ENCODE measurements at regions not wholly inside any gene's neighbourhood (a gene's known extent, or its start where the extent isn't known, plus 50 kb on each side); places are given as distances from the start of the nearest gene placed in this dataset.

DNA sequence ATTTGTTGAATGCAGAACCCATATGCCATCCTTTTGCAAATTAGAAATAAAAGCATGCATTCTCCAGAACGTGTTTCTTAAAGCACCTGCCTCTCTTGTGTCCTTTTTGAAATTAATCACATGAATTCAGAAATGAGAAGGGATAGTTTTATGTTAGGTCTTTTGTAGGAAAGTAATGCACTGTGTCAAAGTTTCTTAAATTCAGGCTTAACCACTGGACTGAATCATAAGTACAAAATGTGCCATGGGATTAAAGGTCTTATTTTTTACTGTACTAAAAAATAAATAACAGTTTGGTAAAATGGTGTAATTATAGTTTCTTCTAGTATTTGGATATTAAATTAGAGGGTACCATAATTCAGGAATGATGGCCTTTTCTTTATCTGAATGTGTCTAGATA, 290.1 kb upstream of the USP25 start:
- intact Hi-C loops (cut with micrococcal nuclease) = no loop called here
- no peak for DNase-seq
- H3K36me3 ChIP-seq = no peaks in the 10 kb centered on the region
- TF ChIP-seq, protein P1, sequence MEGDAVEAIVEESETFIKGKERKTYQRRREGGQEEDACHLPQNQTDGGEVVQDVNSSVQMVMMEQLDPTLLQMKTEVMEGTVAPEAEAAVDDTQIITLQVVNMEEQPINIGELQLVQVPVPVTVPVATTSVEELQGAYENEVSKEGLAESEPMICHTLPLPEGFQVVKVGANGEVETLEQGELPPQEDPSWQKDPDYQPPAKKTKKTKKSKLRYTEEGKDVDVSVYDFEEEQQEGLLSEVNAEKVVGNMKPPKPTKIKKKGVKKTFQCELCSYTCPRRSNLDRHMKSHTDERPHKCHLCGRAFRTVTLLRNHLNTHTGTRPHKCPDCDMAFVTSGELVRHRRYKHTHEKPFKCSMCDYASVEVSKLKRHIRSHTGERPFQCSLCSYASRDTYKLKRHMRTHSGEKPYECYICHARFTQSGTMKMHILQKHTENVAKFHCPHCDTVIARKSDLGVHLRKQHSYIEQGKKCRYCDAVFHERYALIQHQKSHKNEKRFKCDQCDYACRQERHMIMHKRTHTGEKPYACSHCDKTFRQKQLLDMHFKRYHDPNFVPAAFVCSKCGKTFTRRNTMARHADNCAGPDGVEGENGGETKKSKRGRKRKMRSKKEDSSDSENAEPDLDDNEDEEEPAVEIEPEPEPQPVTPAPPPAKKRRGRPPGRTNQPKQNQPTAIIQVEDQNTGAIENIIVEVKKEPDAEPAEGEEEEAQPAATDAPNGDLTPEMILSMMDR (IDR thresholded peaks at IDR 0.05; ENCODE audit: borderline replicate concordance) = no peak
- H3K27ac ChIP-seq (replicated peaks) = no peak overlapping the region
- peaks cover 8% of the 10 kb centered on the region for H3K4me1 ChIP-seq
- H3K9me3 ChIP-seq (replicated peaks) = no peaks in the 10 kb centered on the region
- no peak overlapping the region for H3K4me3 ChIP-seq
- H3K27me3 ChIP-seq (ENCODE audit: low read depth) = no peaks in the 10 kb centered on the region

DNA sequence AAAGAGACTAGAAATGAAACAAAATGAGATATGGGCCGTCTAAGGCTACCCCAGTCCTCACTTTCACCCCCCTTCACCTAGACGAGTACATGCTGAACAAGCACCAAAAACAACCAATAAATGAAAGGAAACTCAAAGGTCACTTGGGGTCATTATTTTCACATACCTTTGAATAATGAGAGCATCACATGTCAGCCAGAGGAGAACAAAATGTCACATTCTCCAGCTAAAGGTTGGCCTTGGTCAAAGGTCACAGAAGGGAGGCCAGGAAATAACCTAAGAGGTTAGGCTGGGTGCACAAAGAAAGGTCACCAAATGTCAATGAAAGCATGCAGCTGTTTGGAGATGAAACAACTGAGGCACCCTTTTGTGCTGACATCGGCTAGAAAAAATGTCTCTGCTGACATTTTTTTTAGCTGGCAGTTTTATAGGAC, 288.7 kb upstream of the USP25 start:
- Histone ChIP-seq H3K36me3 (no peaks in the 10 kb centered on the region), H3K4me1 (peaks cover 8% of the 10 kb centered on the region), H3K4me3 (no peak overlapping the region), H3K9me3 (replicated peaks) (no peaks in the 10 kb centered on the region), H3K27me3 (ENCODE audit: low read depth) (no peaks in the 10 kb centered on the region), H3K27ac (replicated peaks) (no peak overlapping the region)
- DNase-seq = no peak
- TF ChIP-seq, protein P1 (IDR thresholded peaks at IDR 0.05; ENCODE audit: borderline replicate concordance) = no peak
- intact Hi-C loops (cut with micrococcal nuclease) = no loop called here

DNA sequence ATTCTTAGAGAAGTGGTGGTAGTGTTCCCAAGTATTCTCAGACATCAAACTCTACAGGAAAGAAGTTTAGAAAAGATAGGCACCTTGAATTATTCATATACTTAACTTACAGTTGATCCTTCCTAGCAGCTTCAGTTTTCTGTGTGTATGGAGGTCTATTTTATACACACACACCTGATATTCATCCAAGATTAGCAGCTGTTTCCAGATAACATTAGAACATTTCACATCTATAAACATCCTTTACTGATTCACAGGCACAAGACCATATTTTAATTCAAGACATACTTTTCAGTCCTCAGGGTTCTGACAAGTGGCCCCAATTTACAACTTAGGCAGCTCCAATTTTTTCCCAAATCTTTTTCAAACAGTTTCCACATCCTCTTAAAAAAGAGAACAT, 287.8 kb upstream of the USP25 start:
- H3K36me3 ChIP-seq = no peaks in the 10 kb centered on the region
- TF ChIP-seq, protein P1 (IDR thresholded peaks at IDR 0.05; ENCODE audit: borderline replicate concordance) = no peak
- peaks cover 4% of the 10 kb centered on the region for H3K9me3 ChIP-seq (replicated peaks)
- no peak overlapping the region for H3K4me3 ChIP-seq
- no peak overlapping the region for H3K27ac ChIP-seq (replicated peaks)
- DNase-seq = no peak
- no peaks in the 10 kb centered on the region for H3K27me3 ChIP-seq (ENCODE audit: low read depth)
- H3K4me1 ChIP-seq = peaks cover 8% of the 10 kb centered on the region
- intact Hi-C loops (cut with micrococcal nuclease) = no loop called here

DNA sequence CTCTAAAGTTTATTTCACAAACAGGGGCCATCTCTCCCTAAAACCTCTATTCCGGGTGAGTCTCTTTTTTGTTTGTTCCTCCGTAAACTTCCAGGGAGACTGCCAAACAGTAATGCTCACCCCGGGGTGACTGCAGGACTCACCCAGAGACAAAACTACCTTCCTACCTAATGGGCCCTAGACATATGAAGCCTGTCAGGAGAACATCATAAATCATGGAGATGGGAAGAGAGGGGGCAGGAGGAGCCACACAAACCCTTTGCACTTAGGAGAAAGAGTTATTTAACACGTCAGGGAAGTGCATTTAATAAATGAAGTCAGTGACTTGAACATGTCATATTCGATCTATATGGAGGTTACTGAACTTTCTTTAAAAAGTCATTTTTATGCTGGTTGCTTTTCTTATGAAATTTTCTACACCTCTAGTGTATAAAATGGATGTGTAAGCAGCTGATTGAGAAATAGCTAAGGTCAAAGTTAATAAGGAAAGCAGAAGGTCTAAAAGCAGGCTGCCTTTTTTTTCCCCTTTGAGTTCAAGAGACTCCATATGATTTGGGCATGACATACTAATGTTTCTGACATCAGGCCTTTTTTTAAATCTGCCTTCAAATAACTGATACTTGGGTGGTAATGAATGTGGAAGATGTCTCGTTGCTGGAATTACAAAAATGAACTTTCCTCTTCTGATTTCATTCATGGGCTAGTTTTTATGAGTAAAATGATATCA, 286.9 kb upstream of the USP25 start:
- H3K4me3 ChIP-seq = no peak overlapping the region
- no peak overlapping the region for H3K27ac ChIP-seq (replicated peaks)
- intact Hi-C loops (cut with micrococcal nuclease) = no loop called here
- no peak for DNase-seq
- no peaks in the 10 kb centered on the region for H3K36me3 ChIP-seq
- H3K27me3 ChIP-seq (ENCODE audit: low read depth) = no peaks in the 10 kb centered on the region
- peaks cover 8% of the 10 kb centered on the region for H3K4me1 ChIP-seq
- H3K9me3 ChIP-seq (replicated peaks) = peaks cover 13% of the 10 kb centered on the region
- TF ChIP-seq, protein P1 (IDR thresholded peaks at IDR 0.05; ENCODE audit: borderline replicate concordance) = no peak

DNA sequence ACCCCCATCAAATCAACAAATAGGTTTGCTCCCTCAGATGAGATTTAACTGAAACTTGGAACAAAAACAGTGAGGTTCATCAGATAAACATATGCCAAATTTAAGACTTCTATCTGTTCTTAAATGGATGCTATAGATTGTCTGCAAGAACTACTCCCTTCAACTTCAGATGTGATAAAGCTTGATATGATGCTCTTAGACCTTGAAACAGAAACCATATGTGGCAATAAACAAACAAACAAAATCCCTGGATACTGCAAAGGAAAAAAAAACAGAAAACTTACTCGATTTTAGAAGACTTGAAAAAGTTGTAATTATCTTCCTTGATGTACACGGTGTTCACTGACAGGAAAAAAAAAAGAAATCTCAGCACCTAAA, 286.1 kb upstream of the USP25 start:
- no peaks in the 10 kb centered on the region for H3K27me3 ChIP-seq (ENCODE audit: low read depth)
- H3K4me1 ChIP-seq = peaks cover 8% of the 10 kb centered on the region
- no peak for DNase-seq
- TF ChIP-seq, protein P1 (IDR thresholded peaks at IDR 0.05; ENCODE audit: borderline replicate concordance) = no peak
- H3K27ac ChIP-seq (replicated peaks) = no peak overlapping the region
- H3K36me3 ChIP-seq = no peaks in the 10 kb centered on the region
- H3K9me3 ChIP-seq (replicated peaks) = peaks cover 21% of the 10 kb centered on the region
- no peak overlapping the region for H3K4me3 ChIP-seq
- intact Hi-C loops (cut with micrococcal nuclease) = no loop called here

Data from left ventricle myocardium inferior (tissue), 1 donor.